ENCODE measurements at regions not wholly inside any gene's neighbourhood (a gene's known extent, or its start where the extent isn't known, plus 50 kb on each side); places are given as distances from the start of the nearest gene placed in this dataset.

- H3K27ac ChIP-seq: no peak overlapping the region
- H3K36me3 ChIP-seq: no peaks in the 10 kb centered on the region
- WGBS, 2 donors (ENCODE audit: low coverage in 1 of 2): 68 to 76% methylated on average over 3 to 4 of the region's 10 CpGs
- TF ChIP-seq POLR2AphosphoS5 (IDR thresholded peaks at IDR 0.05) (no peak), EP300 (IDR thresholded peaks at IDR 0.05) (no peak), POLR2A (IDR thresholded peaks at IDR 0.05) (no peak), CTCF (IDR thresholded peaks at IDR 0.05) (no peak)
- H3K4me1 ChIP-seq: no peaks in the 10 kb centered on the region
- no peaks in the 10 kb centered on the region for H3K9me3 ChIP-seq
- no peak overlapping the region for H3K4me3 ChIP-seq
- H3K27me3 ChIP-seq: no peaks in the 10 kb centered on the region
- ATAC-seq: no peak
Measured at GRCh38 chr10:33073641-33074415, 115.8 kb upstream of the ITGB1 start.

- Histone ChIP-seq H3K27ac (no peak overlapping the region), H3K9me3 (no peaks in the 10 kb centered on the region), H3K4me3 (no peak overlapping the region), H3K4me1 (no peaks in the 10 kb centered on the region), H3K36me3 (no peaks in the 10 kb centered on the region), H3K27me3 (no peaks in the 10 kb centered on the region)
- ATAC-seq: no peak
- no peak for TF ChIP-seq POLR2A (IDR thresholded peaks at IDR 0.05)
- no peak for TF ChIP-seq CTCF (IDR thresholded peaks at IDR 0.05)
- no peak for TF ChIP-seq EP300 (IDR thresholded peaks at IDR 0.05)
- no peak for TF ChIP-seq POLR2AphosphoS5 (IDR thresholded peaks at IDR 0.05)
- 82 to 94% methylated on average over 2 of the region's 2 CpGs for WGBS, 2 donors (ENCODE audit: low coverage in 1 of 2)
Measured at GRCh38 chr10:33071857-33072256, 113.8 kb upstream of the ITGB1 start.

GRCh38 chr10:33070101-33070500 lies 112.1 kb upstream of the ITGB1 start:
- 90 to 94% methylated on average over 5 to 6 of the region's 6 CpGs for WGBS, 2 donors (ENCODE audit: low coverage in 1 of 2)
- ATAC-seq: no peak
- Histone ChIP-seq H3K4me3 (no peak overlapping the region), H3K9me3 (no peaks in the 10 kb centered on the region), H3K36me3 (no peaks in the 10 kb centered on the region), H3K4me1 (no peaks in the 10 kb centered on the region), H3K27ac (no peak overlapping the region), H3K27me3 (no peaks in the 10 kb centered on the region)
- TF ChIP-seq CTCF (IDR thresholded peaks at IDR 0.05): no peak
- TF ChIP-seq EP300 (IDR thresholded peaks at IDR 0.05): no peak
- no peak for TF ChIP-seq POLR2A (IDR thresholded peaks at IDR 0.05)
- TF ChIP-seq POLR2AphosphoS5 (IDR thresholded peaks at IDR 0.05): no peak

- Histone ChIP-seq H3K27me3 (no peaks in the 10 kb centered on the region), H3K9me3 (no peaks in the 10 kb centered on the region), H3K27ac (no peak overlapping the region), H3K4me3 (no peak overlapping the region), H3K4me1 (no peaks in the 10 kb centered on the region), H3K36me3 (no peaks in the 10 kb centered on the region)
- TF ChIP-seq EP300 (IDR thresholded peaks at IDR 0.05) (no peak), POLR2AphosphoS5 (IDR thresholded peaks at IDR 0.05) (no peak), CTCF (IDR thresholded peaks at IDR 0.05) (no peak), POLR2A (IDR thresholded peaks at IDR 0.05) (no peak)
- no peak for ATAC-seq
- WGBS, 2 donors (ENCODE audit: low coverage in 1 of 2): 64 to 73% methylated on average over 1 of the region's 2 CpGs
Measured at GRCh38 chr10:33067917-33068316, 109.9 kb upstream of the ITGB1 start.

- Histone ChIP-seq H3K4me3 (no peak overlapping the region), H3K9me3 (no peaks in the 10 kb centered on the region), H3K27ac (no peak overlapping the region), H3K36me3 (no peaks in the 10 kb centered on the region), H3K4me1 (no peaks in the 10 kb centered on the region), H3K27me3 (no peaks in the 10 kb centered on the region)
- TF ChIP-seq CTCF (IDR thresholded peaks at IDR 0.05): no peak
- TF ChIP-seq POLR2AphosphoS5 (IDR thresholded peaks at IDR 0.05): no peak
- TF ChIP-seq EP300 (IDR thresholded peaks at IDR 0.05): no peak
- no peak for TF ChIP-seq POLR2A (IDR thresholded peaks at IDR 0.05)
- WGBS, 2 donors (ENCODE audit: low coverage in 1 of 2): 76 to 91% methylated on average over 2 of the region's 2 CpGs
- ATAC-seq: no peak
Measured at GRCh38 chr10:33067481-33067880, 109.5 kb upstream of the ITGB1 start.
